NCI-H128 (cell line): ENCODE measurements at regions not wholly inside any gene's neighbourhood (a gene's known extent, or its start where the extent isn't known, plus 50 kb on each side); places are given as distances from the start of the nearest gene placed in this dataset.
"Not testable (repeated sequence)": the region's sequence is repeated elsewhere in the genome, so short reads cannot be mapped to it uniquely, and the experiment has no call there.

Experiments
- DNase-seq: peaks from one replicate; lab custom pipeline; 2025; ENCODE audit not compliant: unreplicated experiment; lab: John Stamatoyannopoulos, UW

DNA sequence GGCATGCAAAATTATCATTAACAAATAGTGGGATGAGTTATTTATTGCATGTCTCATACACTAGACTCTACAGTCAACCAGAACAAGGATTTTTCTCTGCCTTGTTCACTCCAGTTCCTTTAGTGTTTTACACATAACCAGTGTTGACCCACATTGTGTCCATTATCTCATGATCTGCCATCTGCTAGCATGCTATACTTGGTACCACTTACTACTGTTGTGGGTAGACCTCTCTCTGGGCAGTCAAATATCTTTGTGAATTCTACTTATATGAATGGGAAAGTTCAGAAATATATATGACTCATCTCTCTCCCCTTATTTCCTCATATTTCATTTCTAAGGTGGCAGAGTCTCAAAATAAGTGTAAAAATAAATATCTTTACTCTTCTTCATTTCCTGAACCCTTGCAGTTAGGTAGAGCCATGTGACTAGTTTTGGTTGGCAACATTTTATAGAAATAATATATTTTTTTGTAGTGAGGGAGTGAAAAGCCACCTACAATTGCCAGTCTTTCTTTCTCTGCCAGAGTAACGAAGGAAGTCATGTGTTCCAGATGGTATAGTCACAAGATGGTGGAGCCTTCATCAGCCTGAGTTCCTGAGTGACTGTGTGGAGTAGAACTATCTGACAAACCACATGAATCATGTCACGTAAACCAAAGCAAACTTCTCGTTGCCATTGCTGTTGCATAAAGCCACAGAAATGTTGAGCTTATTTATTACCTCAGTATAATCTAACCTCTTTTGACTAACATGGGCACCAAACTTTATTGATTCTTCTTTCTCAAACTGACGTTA, 704.0 kb downstream of the RNF144A start:
- no peak for DNase-seq

DNA sequence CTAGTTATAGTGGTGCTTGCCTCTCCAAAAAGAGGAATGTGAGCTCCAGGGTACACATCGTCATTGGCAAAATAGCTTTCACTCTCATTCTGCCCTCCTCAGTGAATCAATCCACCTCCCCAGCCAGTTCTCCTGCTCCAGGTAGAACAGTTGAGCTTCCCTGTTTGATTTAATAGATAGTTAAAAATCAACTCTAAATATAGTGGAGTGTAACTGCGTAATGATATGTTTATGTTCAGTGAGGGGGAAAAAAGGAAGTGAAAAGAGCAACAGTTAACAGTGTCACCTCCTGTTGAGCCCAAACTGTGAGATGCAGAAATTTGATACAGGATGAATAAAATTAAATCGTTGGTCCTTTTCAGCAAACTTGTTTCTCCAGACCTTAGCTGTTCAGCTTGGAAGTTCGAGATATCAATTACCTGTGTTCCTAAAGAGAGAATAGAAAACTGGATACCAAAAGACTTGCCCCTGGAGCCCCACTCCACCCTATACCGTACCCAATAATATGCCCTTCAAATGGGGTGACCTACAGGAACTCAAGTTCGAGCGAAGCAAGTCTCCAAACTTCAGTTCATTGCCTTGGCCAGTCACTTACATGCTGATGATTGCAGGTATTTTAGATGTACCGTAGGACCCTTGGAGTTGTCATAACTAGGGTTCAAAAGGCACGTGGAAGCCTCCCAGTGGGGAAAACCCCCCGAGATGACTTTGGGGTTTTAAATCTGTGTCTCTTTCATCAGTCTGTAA, 708.4 kb downstream of the RNF144A start:
- DNase-seq, result no peak

DNA sequence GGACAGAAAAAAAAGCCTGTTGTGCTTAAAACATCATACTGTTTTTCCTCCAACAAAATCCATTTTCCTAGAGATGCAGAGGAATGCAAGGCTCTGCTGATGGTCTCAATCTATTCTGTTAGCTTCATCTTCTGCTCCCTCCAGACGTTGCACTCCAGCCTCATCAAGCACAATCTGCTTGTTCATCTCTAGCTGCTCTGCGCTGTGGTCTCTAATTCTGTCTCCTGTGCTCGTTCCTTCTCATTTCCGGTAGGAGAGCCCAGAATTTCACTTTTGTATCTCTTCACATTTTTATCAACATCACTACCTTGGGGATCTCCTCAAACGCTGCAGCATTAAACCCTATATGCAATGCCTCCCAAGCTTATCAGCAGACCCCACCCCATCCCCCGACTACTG, 708.9 kb downstream of the RNF144A start:
- no peak for DNase-seq

DNA sequence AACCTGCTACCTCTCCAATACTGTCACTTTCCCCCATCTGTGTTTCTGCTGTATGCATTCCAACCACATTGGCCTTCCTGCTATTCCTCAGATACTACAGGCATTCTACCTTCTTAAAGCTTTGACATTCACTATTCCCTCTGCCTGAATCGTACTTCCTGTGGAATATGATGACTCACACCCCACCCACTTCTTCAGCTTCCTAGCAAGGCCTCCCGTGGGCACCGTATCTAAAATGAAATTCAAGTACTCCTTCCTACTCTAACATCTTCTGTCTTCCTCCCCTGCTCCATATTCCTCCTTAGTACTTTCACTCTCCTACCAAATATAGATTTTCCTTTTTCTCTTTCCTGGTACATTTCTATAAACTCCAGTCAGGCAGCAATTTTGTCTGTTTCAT, 710.4 kb downstream of the RNF144A start:
- no peak for DNase-seq

DNA sequence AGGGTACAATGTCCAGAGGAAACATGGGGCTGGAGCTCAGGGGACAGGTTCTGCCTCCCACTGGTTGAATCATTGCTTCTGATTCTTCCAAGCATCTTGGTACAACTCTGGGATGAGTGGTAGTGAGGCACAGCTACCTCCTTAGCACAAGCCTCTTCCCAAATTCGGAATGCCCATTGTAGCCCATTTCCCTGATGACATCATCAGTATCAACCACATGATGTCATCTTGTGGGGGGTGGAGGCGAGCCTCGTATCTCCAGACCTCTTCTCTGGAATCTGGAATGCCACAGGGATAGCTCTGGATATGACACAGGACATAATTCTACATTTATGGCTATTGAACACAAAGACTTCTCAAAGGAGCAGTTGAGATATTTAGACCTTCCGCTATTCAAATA, 715.2 kb downstream of the RNF144A start:
- no peak for DNase-seq

DNA sequence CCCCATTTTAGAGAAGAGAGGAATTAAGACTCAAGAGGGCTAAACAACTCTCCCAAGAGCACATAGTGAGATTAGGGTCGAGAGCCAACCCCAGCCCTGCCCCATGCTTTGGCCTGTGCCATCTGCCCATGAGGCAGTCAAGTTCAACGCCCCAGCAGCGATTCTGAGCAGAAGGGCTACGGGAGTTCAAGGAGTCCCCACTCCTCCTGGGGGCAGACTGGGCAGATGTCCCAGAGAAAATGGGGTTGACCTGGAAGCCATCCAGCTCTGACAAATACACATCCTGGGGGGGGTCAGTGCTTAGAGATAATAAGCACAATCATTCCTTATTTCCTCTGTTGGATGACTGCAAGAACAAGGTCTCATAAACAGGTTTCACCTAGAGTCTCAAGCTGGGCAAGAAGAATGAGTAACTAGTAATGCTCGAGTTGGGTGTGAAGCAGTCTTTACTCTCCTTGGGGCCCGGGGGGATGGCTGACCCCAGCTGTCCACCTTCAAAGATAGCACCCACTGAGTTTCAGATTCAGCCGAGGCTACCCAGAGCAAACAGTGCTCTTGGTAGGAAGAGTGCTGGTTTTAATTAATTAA, 716.4 kb downstream of the RNF144A start:
- no peak for DNase-seq

DNA sequence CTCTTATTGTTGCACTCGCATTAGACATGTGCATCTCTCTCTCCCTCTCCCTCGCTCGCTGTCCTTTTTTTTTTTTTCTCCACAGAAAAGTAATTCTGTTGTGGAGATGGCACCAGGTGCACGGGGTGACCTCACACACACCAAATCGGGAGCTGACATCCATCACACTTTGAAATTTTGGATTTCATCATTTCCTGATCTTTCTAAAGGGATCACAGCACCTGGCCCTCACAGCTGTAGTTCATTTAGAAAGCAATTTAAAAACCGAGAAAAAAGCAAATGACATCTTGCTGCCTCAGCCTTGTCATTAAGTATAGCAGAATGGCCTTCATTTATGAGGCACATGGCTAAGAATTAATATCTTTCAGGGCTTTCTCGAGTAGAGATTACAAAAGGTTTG, 717.2 kb downstream of the RNF144A start:
- no peak for DNase-seq

DNA sequence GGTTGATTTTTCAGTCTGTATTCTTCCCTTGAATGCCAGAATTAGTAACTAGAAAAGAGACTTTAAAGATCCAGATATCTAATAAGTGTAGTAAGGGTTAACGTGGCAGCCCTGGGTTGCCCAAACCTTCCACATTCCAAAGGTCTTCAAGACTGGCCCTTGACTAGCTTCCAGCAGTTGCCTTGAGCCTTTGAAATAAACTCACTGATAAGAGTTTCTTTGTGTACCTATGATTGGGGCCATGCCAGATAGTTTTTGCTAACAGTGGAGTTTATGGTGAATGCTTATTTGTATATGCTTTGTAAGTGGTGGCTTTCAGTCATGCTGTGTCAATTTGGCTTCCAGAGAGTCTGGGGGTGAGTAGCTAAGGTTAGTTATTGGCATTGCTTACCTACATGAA, 722.3 kb downstream of the RNF144A start:
- DNase-seq, result no peak

DNA sequence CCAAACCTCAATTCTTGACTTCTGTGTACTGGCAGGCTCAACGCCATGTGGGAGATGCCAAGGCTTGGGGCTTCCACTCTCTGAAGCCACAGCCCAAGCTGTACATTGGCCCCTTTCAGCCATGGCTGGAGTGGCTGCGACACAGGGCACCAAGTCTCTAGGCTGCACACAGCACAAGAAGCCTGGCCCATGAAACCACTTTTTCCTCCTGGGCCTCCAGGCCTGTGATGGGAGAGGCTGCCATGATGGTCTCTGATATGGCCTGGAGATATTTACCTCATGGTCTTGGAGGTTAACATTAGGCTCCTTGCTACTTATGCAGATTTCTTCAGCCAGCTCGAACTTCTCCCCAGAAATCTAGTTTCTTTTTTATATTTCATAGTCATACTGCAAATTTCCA, 724.1 kb downstream of the RNF144A start:
- not testable (repeated sequence) for DNase-seq

DNA sequence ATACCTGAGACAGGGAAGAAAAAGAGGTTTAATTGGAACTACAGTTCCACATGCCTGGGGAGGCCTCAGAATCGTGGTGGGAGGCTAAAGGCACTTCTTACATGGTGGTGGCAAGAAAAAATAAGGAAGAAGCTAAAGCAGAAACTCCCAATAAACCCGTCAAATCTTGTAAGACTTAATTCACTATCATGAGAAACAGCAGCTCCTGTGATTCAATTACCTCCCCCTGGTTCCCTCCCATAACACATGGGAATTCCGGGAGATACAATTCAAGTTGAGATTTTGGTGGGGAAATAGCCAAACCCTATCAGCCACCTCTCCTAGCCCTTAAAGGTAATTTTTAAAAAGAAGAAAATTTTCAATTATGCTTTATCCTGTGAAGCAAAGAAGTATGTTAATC, 728.8 kb downstream of the RNF144A start:
- DNase-seq, result no peak

DNA sequence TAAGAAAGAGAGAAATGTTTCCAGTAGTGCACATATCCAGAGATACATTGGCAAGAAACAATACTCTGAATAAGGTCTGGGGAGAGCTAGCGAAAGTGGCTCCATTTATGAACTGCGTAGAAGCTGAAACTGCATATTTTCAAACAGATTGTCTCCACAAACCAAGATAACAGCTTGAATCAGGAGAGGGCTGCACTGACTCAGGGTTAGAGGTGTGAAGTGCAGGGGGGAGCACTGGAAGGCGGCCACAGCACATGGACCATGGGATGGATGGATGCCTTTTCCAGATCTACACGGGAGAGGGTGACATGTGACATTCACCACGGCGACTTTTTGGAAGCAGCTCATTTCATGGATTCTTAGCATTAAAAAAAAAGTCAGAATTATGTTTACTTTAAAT, 729.4 kb downstream of the RNF144A start:
- DNase-seq, result no peak

DNA sequence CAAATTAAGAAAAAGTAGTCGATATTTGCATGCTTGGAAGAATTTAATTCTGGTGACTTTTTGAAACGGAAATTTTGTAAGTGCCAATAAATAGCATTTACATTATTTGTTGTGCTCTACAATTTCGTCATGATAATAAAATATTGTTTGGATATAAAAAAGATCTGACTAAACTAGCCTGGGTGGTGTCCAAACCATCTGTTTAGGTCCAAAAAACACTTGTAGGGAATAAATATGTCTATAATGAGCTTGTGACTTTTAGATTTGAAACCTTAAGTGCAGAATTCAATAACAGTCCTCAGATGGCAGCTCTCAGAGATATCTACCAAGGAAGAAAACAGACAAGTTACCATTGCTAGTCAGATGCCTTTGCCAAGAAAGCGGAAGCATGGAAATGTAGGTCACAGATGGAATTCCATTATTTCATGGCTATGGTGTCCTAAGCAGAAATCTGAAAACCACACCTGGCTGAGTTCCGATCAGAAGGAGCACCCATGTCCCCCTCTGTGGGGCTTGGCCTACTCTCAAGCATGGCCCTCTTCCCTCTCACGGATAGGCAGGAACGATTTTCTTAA, 731.1 kb downstream of the RNF144A start:
- DNase-seq, result no peak

DNA sequence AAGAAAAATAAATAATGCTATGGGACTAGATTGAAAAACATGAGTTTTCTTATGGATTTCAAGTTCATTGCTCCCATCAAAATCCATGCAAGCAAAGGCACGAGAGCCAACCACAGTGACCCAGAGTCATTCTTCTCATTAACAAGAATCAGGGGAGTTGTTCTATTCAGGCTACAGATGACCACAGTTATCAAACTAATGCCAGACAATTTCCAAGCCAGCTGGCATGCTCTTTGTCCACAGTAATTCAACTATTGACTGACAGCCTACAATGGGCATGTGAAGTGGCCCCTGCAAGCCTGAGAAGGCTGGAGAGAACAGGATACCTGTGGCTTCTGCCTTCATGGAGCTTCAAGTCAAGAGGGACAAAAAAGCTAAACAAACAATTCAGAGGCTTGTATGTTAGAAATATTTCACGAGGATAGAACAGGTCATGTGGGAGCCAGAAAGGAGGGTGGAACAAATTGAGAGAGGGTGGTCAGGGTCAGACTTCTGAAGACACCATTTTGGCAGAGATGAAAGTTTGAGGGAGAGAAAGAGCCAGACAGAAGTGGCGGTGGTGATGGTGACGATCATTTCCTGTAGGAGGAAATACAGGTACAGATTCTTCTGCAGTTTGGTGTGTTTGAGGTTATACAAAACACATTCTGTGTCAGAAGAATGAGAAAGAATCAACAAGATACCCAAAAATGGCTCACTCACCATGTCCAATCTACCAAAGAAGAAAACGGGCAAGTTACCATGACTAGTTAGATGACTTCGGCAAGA, 732.4 kb downstream of the RNF144A start:
- DNase-seq, result no peak

DNA sequence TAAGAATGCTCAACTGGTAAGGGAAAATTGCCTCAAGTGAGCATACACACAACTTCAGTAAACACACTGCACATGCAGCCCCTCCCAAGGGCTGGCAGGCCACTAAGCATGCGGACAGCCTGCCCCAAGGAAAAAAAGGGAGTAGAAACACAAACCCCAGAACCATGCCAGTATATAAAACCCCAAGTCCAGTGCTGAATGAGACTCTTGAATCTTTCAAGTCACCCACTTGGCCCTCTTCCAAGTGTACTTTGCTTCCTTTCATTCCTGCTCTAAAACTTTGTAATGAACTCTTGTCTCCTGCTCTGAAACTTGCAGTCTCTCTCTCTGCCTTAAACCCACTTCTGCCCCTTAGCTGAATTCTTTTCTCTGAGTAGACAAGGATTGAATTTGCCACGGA, 736.4 kb downstream of the RNF144A start:
- no peak for DNase-seq

DNA sequence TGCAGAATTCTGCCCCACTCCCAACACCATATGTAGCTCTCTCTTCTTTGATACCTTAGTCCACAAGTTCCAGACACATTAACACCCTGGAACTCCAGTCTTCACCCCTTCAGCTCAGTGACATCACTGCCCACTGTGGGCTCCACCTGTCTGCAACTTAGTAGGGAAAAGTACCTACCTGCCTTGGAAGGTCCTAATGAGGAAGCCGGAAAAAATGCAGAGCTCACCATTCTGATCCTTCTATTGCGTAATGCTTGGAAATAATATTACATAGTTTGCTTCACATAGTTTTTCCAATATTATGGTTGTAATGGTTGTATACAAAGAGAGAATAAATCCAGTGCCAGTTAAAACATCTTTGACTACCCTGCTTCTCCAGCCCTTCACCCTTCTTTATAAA, 738.4 kb downstream of the RNF144A start:
- no peak for DNase-seq

DNA sequence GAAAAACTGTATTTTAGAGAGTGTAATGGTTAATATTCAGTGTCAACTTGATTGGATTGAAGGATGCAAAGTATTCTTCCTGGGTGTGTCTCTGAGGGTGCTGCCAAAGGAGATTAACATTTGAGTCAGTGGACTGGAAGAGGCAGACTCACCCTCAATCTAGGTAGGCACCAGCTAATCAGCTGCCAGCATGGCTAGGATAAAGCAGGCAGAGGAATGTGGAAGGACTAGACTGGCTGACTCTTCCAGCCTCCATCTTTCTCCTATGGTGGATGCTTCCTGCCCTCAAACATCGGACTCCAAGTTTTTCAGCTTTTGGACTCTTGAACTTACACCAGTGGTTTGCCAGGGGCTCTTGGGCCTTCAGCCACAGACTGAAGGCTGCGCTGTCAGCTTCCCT, 740.3 kb downstream of the RNF144A start:
- not testable (repeated sequence) for DNase-seq

DNA sequence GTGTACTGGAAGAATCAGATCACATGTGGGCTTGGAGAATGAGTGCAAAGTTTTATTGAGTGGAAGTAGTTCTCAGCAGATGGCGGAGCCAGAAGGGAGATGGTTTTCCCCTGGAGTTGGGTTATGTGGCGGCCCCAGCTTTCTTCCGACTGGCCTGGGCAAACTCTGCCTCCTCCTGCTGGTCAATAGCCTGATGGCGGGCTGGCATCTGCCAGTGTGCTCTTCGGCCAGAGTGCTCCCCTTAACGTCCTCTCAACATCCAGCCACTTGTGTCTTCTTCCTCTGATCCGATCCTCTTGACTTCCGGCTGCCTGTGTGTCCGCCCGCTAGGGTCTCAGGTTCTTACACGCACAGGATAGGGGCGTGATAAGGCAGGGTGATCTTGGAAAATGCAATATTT, 741.3 kb downstream of the RNF144A start:
- no peak for DNase-seq

DNA sequence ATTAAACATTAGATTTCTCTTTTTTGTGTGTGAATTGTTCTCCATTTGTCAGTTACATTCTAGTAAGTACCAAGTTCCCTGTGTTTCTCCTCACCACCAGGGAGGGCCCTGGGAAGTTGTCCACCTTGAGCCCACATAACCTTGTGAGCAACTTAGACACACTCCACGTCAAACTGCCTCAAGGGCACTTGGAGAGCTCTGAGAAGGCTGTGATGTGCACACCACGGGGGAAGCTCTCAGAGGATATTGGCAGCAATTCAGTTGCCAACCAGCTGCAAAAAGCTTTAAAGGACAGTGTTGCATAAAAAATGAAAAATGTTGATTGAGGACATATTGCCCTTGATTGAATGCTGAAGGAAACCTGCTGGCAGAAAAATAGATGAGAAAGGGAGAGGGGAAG, 743.6 kb downstream of the RNF144A start:
- DNase-seq, result no peak

DNA sequence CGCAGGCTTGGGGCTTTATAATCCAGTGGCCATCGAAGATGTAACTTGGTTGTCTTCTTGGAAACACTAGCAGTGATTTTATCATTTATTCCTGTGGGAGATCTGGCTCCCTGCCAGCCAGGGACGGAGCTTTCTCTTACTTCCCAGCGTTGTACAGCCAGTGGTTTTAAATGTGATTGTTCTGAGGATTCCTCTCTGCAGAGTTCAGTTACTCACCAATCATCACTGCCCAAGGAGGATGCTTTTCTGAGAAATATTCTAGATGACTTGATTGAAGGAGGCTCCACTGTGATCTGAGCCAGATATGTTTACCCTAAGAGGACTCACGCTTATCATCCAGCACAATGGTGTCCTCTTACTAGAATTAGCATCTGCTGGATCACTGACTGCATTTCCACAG, 744.3 kb downstream of the RNF144A start:
- no peak for DNase-seq

DNA sequence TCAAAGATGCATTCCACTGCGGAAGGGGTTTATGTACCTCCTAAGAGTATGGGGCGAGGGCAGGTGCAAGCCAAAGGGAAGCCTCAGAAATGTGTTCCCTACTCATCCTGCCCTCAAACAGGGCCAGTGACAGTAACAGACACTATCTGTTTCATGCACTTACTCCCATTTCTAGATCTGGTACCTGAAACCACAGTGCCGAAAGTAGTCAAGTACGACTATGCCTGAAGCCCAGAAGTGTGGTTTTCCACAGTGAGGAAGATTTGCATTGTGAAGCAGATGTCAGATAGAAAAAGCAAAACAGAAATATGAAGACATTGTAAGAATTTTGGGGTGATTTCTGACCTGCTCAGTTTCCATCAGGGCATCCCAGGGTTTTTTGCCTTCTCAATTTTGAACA, 748.7 kb downstream of the RNF144A start:
- no peak for DNase-seq

DNA sequence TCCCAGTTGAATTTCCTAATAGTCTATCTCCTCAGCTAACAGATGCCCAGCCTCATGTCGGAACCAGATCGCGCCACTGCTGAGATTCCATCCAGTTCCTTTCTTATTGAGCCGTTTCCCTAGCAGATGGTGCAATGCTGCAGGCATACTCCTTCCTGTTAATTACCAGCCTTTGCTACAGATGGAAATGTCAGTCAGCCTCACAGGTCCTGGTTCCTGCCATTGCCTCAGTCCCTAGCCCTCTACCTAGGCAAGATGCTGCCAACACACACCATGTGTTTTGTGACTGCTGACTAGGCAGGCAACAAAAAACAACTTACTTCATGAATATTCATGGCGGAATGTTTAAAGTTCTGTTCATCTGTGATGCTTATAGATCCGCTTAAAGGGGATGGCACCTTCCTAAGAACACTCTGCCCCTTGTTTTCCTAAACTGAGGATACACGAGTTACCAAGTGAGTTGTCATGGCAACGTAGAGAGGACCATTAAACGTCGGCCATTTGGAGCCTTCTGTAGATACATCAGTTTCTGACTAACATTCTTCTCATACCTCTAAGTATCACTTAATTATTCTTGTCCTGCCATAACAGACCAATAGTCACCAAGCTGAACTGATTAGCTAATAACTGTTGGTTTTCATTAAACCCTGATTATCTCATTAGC, 749.5 kb downstream of the RNF144A start:
- no peak for DNase-seq
